H1 (cell line): ENCODE measurements at regions not wholly inside any gene's neighbourhood (a gene's known extent, or its start where the extent isn't known, plus 50 kb on each side); places are given as distances from the start of the nearest gene placed in this dataset.

ENCODE experiments used
- ASH2L ChIP-seq: fragments of 200-600, 300-600 bp; sonication (generic); IDR thresholded peaks from one replicate; pipeline ENCODE4 v1.7.1; 2017; ENCODE audit warnings: low read length
- CHD2 ChIP-seq: IDR thresholded peaks from 2 replicates; pipeline ENCODE4 v1.6.1; 2012; ENCODE audit warnings: low read length, improper control_type of control experiment
- JUND ChIP-seq: IDR thresholded peaks from 2 replicates; pipeline ENCODE4 v1.6.1; 2011; ENCODE audit warnings: mild to moderate bottlenecking, improper control_type of control experiment, low read length
- KDM4A ChIP-seq: IDR thresholded peaks from one replicate; pipeline ENCODE4 v1.7.1; 2012; ENCODE audit warnings: low read depth, mild to moderate bottlenecking, moderate library complexity, low read length, inconsistent platforms; ENCODE audit not compliant: severe bottlenecking
- POU5F1 ChIP-seq: IDR thresholded peaks from 2 replicates; pipeline ENCODE4 v1.6.1; 2011; ENCODE audit warnings: low read depth, mild to moderate bottlenecking, low read length, moderate library complexity
- RAD21 ChIP-seq, 2 experiments: IDR thresholded peaks in 1 of 2; conservative IDR thresholded peaks in 1 of 2; 2 replicates each; pipeline ENCODE4 v1.6.1; 2011; ENCODE audit warnings: low read depth in 2 of 2, low read length in 2 of 2, improper control_type of control experiment in 1 of 2, inconsistent platforms in 1 of 2, mild to moderate bottlenecking in 1 of 2, moderate library complexity in 1 of 2
- TF ChIP-seq, protein P1 (sequence below): fragments of 300-600 bp; sonication (generic); IDR thresholded peaks from 2 replicates; pipeline ENCODE4 v1.7.1; 2012; ENCODE audit warnings: low read length, moderate library complexity, mild to moderate bottlenecking, inconsistent platforms; ENCODE audit not compliant: insufficient replicate concordance

GRCh38 chr6:6851059-6851948 lies 256.5 kb upstream of the RREB1 start (continued):
- TF ChIP-seq, protein P1, sequence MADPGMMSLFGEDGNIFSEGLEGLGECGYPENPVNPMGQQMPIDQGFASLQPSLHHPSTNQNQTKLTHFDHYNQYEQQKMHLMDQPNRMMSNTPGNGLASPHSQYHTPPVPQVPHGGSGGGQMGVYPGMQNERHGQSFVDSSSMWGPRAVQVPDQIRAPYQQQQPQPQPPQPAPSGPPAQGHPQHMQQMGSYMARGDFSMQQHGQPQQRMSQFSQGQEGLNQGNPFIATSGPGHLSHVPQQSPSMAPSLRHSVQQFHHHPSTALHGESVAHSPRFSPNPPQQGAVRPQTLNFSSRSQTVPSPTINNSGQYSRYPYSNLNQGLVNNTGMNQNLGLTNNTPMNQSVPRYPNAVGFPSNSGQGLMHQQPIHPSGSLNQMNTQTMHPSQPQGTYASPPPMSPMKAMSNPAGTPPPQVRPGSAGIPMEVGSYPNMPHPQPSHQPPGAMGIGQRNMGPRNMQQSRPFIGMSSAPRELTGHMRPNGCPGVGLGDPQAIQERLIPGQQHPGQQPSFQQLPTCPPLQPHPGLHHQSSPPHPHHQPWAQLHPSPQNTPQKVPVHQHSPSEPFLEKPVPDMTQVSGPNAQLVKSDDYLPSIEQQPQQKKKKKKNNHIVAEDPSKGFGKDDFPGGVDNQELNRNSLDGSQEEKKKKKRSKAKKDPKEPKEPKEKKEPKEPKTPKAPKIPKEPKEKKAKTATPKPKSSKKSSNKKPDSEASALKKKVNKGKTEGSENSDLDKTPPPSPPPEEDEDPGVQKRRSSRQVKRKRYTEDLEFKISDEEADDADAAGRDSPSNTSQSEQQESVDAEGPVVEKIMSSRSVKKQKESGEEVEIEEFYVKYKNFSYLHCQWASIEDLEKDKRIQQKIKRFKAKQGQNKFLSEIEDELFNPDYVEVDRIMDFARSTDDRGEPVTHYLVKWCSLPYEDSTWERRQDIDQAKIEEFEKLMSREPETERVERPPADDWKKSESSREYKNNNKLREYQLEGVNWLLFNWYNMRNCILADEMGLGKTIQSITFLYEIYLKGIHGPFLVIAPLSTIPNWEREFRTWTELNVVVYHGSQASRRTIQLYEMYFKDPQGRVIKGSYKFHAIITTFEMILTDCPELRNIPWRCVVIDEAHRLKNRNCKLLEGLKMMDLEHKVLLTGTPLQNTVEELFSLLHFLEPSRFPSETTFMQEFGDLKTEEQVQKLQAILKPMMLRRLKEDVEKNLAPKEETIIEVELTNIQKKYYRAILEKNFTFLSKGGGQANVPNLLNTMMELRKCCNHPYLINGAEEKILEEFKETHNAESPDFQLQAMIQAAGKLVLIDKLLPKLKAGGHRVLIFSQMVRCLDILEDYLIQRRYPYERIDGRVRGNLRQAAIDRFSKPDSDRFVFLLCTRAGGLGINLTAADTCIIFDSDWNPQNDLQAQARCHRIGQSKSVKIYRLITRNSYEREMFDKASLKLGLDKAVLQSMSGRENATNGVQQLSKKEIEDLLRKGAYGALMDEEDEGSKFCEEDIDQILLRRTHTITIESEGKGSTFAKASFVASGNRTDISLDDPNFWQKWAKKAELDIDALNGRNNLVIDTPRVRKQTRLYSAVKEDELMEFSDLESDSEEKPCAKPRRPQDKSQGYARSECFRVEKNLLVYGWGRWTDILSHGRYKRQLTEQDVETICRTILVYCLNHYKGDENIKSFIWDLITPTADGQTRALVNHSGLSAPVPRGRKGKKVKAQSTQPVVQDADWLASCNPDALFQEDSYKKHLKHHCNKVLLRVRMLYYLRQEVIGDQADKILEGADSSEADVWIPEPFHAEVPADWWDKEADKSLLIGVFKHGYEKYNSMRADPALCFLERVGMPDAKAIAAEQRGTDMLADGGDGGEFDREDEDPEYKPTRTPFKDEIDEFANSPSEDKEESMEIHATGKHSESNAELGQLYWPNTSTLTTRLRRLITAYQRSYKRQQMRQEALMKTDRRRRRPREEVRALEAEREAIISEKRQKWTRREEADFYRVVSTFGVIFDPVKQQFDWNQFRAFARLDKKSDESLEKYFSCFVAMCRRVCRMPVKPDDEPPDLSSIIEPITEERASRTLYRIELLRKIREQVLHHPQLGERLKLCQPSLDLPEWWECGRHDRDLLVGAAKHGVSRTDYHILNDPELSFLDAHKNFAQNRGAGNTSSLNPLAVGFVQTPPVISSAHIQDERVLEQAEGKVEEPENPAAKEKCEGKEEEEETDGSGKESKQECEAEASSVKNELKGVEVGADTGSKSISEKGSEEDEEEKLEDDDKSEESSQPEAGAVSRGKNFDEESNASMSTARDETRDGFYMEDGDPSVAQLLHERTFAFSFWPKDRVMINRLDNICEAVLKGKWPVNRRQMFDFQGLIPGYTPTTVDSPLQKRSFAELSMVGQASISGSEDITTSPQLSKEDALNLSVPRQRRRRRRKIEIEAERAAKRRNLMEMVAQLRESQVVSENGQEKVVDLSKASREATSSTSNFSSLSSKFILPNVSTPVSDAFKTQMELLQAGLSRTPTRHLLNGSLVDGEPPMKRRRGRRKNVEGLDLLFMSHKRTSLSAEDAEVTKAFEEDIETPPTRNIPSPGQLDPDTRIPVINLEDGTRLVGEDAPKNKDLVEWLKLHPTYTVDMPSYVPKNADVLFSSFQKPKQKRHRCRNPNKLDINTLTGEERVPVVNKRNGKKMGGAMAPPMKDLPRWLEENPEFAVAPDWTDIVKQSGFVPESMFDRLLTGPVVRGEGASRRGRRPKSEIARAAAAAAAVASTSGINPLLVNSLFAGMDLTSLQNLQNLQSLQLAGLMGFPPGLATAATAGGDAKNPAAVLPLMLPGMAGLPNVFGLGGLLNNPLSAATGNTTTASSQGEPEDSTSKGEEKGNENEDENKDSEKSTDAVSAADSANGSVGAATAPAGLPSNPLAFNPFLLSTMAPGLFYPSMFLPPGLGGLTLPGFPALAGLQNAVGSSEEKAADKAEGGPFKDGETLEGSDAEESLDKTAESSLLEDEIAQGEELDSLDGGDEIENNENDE: no peak
- TF ChIP-seq CHD2 (no peak), KDM4A (no peak), POU5F1 (no peak), JUND (no peak), ASH2L (no peak), RAD21 (IDR thresholded peaks at IDR 0.05 in 1 of 2, conservative IDR thresholded peaks at IDR 0.05 in 1 of 2; ENCODE audit: low read depth in 2 of 2, low read length in 2 of 2) (no peak)
